SK-N-SH (cell line): ENCODE measurements at regions not wholly inside any gene's neighbourhood (a gene's known extent, or its start where the extent isn't known, plus 50 kb on each side); places are given as distances from the start of the nearest gene placed in this dataset.
"Not testable (repeated sequence)": the region's sequence is repeated elsewhere in the genome, so short reads cannot be mapped to it uniquely, and the experiment has no call there.

ENCODE experiments used
- CTCF ChIA-PET: fragments of 300-600, 350-600 bp; formaldehyde crosslinking; extraction: SDS; loops from one replicate; lab custom pipeline; 2021; lab: Yijun Ruan, JAX
- POLR2A ChIA-PET: fragments of 350-600 bp; sonication (Branson Sonifier 250); formaldehyde crosslinking; extraction: SDS; loops from one replicate; lab custom pipeline; 2020; ENCODE audit warnings: antibody characterized with exemption, inconsistent platforms; lab: Yijun Ruan, JAX
- DNase-seq: peaks from one replicate; pipeline ENCODE4 v3.0.0; 2012
- H2AFZ ChIP-seq: fragments of 200-600 bp; sonication (generic); 2 replicates; pipeline ENCODE4 v1.8.1; 2016; ENCODE audit warnings: antibody characterized with exemption, mild to moderate bottlenecking, low read depth
- H3F3A ChIP-seq: fragments of 200-600 bp; sonication (generic); replicated peaks from 2 replicates; pipeline ENCODE3; 2016; ENCODE audit warnings: antibody characterized with exemption, mild to moderate bottlenecking; ENCODE audit not compliant: insufficient read depth
- H3K27ac ChIP-seq, 2 experiments: fragments of 200-500 bp in 1 of 2; fragments of 200-600 bp in 1 of 2; sonication (Bioruptor generic) in 1 of 2; sonication (generic), shearing (Covaris generic) in 1 of 2; 2 replicates each; pipeline versions ENCODE4 v1.5.1 to v1.6.1; 2014 to 2016; ENCODE audit warnings: low read depth in 2 of 2, inconsistent platforms in 1 of 2, low read length in 1 of 2, mild to moderate bottlenecking in 1 of 2, mixed read lengths in 1 of 2
- H3K27me3 ChIP-seq: fragments of 200-600 bp; sonication (generic), shearing (Covaris generic); 2 replicates; pipeline ENCODE4 v1.6.1; 2016; ENCODE audit warnings: mixed run types; ENCODE audit not compliant: insufficient read depth
- H3K36me3 ChIP-seq, 2 experiments: fragments of 200-500 bp in 1 of 2; fragments of 200-600 bp in 1 of 2; sonication (Bioruptor generic) in 1 of 2; sonication (generic) in 1 of 2; replicated peaks in 1 of 2; 2 replicates each; pipeline versions ENCODE3 to v1.5.1; 2014 to 2016; ENCODE audit warnings: low read length in 1 of 2, mild to moderate bottlenecking in 1 of 2; ENCODE audit not compliant: insufficient read depth in 2 of 2, control insufficient read depth in 1 of 2
- H3K4me1 ChIP-seq, 2 experiments: fragments of 200-500 bp in 1 of 2; fragments of 200-600 bp in 1 of 2; sonication (Bioruptor generic) in 1 of 2; sonication (generic), shearing (Covaris generic) in 1 of 2; 2 replicates each; pipeline versions ENCODE4 v1.5.1 to v1.6.1; 2014 to 2016; ENCODE audit warnings: low read depth in 1 of 2, low read length in 1 of 2, mixed run types in 1 of 2; ENCODE audit not compliant: insufficient read depth in 2 of 2, control insufficient read depth in 1 of 2
- H3K4me2 ChIP-seq: fragments of 200-600 bp; sonication (generic), shearing (Covaris generic); 2 replicates; pipeline ENCODE4 v1.6.1; 2017; ENCODE audit warnings: mixed run types
- H3K4me3 ChIP-seq, 2 experiments: fragments of 200-500 bp in 1 of 2; fragments of 200-600 bp in 1 of 2; sonication (Bioruptor generic) in 1 of 2; sonication (generic), shearing (Covaris generic) in 1 of 2; 2 replicates each; pipeline versions ENCODE4 v1.5.1 to v1.8.1; 2014 to 2016; ENCODE audit warnings: low read depth in 2 of 2, inconsistent platforms in 1 of 2, low read length in 1 of 2, mild to moderate bottlenecking in 1 of 2, mixed read lengths in 1 of 2, moderate library complexity in 1 of 2
- H3K79me2 ChIP-seq: fragments of 200-600 bp; sonication (generic); 2 replicates; pipeline ENCODE4 v1.8.1; 2017; ENCODE audit warnings: mild to moderate bottlenecking; ENCODE audit not compliant: insufficient read depth
- H3K9ac ChIP-seq: fragments of 200-600 bp; sonication (generic); 2 replicates; pipeline ENCODE4 v1.6.1; 2017; ENCODE audit warnings: mixed run types
- H3K9me2 ChIP-seq: fragments of 200-600 bp; sonication (generic); 2 replicates; pipeline ENCODE4 v1.6.1; 2017; ENCODE audit warnings: mixed run types
- H3K9me3 ChIP-seq: fragments of 200-600 bp; sonication (generic); 2 replicates; pipeline ENCODE4 v1.6.1; 2017; ENCODE audit warnings: mixed run types, mild to moderate bottlenecking, moderate library complexity
- H4K20me1 ChIP-seq: fragments of 200-600 bp; sonication (generic); 2 replicates; pipeline ENCODE4 v1.6.1; 2017; ENCODE audit warnings: mild to moderate bottlenecking, mixed run types; ENCODE audit not compliant: insufficient read depth
- EZH2phosphoT487 ChIP-seq: fragments of 200-600 bp; sonication (generic); IDR thresholded peaks from 2 replicates; pipeline ENCODE4 v1.6.1; 2017; ENCODE audit warnings: low read depth, mixed run types, mild to moderate bottlenecking, antibody characterized with exemption, moderate library complexity, borderline replicate concordance
- FOSL2 ChIP-seq: IDR thresholded peaks from 2 replicates; pipeline ENCODE4 v1.4.0; 2012; ENCODE audit warnings: low read depth, mild to moderate bottlenecking, moderate library complexity, borderline replicate concordance
- FOXJ3 ChIP-seq: sonication (generic); formaldehyde crosslinking; IDR thresholded peaks from 2 replicates; pipeline ENCODE4 v1.5.1; 2020; ENCODE audit warnings: mild to moderate bottlenecking, missing genetic modification reagents
- FOXM1 ChIP-seq: IDR thresholded peaks from 2 replicates; pipeline ENCODE4 v1.4.0; 2012; ENCODE audit warnings: low read depth, mild to moderate bottlenecking
- GABPA ChIP-seq: IDR thresholded peaks from 2 replicates; pipeline ENCODE4 v1.4.0; 2012; ENCODE audit warnings: low read depth, mild to moderate bottlenecking
- GATA2 ChIP-seq: sonication (generic); formaldehyde crosslinking; IDR thresholded peaks from 2 replicates; pipeline ENCODE4 v1.5.0; 2020; ENCODE audit warnings: mild to moderate bottlenecking, missing genetic modification reagents
- MEF2A ChIP-seq: IDR thresholded peaks from 2 replicates; pipeline ENCODE4 v1.4.0; 2012; ENCODE audit warnings: low read depth, borderline replicate concordance
- RAD21 ChIP-seq: IDR thresholded peaks from 2 replicates; pipeline ENCODE4 v1.6.1; 2012; ENCODE audit warnings: mild to moderate bottlenecking, low read length
- REST ChIP-seq: IDR thresholded peaks from 2 replicates; pipeline ENCODE4 v1.6.1; 2012; ENCODE audit warnings: mild to moderate bottlenecking, low read depth, low read length, moderate library complexity
- TCF12 ChIP-seq: IDR thresholded peaks from 2 replicates; pipeline ENCODE4 v1.4.0; 2012
- TEAD4 ChIP-seq: IDR thresholded peaks from 2 replicates; pipeline ENCODE4 v1.4.0; 2012; ENCODE audit warnings: mild to moderate bottlenecking, borderline replicate concordance; ENCODE audit not compliant: insufficient read depth
- WGBS: methylation state at CpG from one replicate; pipeline ENCODE4 v1.1.6; 2017; ENCODE audit warnings: low lambda C conversion rate; 5-methylcytosine and 5-hydroxymethylcytosine counted together
- TF ChIP-seq, protein P1 (sequence below): IDR thresholded peaks from 2 replicates; pipeline ENCODE4 v1.4.0; 2012; ENCODE audit warnings: low read depth
- TF ChIP-seq, protein P2 (sequence below): fragments of 150-350 bp; IDR thresholded peaks from 2 replicates; pipeline ENCODE4 v1.6.1; 2016; ENCODE audit warnings: mild to moderate bottlenecking, low read depth, low read length
- TF ChIP-seq, protein P3 (sequence below): IDR thresholded peaks from 2 replicates; pipeline ENCODE4; 2012

DNA sequence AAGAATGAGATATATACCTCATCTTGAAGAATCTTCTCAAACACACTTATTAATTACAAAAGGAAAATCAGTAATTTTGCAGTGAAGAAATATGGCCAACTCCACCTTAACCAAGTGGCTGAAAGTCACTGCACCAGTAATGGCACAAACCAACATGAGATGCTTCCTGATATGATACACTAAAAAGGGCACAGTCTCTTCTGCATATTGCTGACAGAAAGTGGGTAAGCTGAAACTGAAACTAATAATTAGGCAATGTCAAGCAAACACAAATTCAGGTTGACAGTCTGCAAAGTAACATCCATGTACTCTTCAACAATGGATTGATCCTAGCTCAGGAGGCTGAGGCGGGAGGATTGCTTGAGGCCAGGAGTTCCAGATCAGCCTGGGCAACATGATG, 56.1 kb downstream of the ZNF22 start:
- CTCF ChIA-PET, DNase-seq, POLR2A ChIA-PET, H3K27me3 ChIP-seq, H2AFZ ChIP-seq, H3K9ac ChIP-seq, H3K79me2 ChIP-seq, H3K9me3 ChIP-seq, H3K27ac ChIP-seq, H3K4me2 ChIP-seq, H3F3A ChIP-seq, H3K9me2 ChIP-seq, H3K4me1 ChIP-seq, H4K20me1 ChIP-seq, H3K36me3 ChIP-seq, H3K4me3 ChIP-seq: not testable (repeated sequence)
- 0% methylated on average over 1 of the region's 1 CpG for WGBS

DNA sequence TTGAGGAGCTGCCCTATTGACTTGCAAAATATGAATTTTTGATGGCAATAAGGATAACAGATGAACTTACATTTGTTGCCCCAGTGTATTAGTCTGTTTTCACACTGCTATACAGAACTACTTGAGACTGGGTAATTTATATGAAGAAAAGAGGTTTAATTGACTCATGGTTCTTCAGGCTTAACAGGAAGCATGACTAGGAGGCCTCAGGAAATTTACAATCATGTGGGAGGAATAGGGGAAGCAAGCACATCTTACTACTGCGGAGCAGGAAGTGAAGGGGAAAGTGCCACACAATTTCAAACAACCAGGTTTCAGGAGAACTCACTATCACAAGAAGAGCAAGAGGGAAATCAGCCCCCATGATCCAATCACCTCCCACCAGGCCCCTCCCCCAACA, 57.9 kb downstream of the ZNF22 start:
- CTCF ChIA-PET: interaction anchor here (1.2 kb wide), 1 partner anchor 16 kb away, joined by 3 read pairs; no protein-coding TSS in a partner anchor
- H3K4me2 ChIP-seq: no peak overlapping the region
- H3K9me2 ChIP-seq: no peaks in the 10 kb centered on the region
- H2AFZ ChIP-seq: no peak overlapping the region
- no peak overlapping the region for H3K27ac ChIP-seq
- H3K79me2 ChIP-seq: no peaks in the 10 kb centered on the region
- H3K9ac ChIP-seq: no peak overlapping the region
- no peaks in the 10 kb centered on the region for H3K4me1 ChIP-seq
- no peak overlapping the region for H3K4me3 ChIP-seq
- no peaks in the 10 kb centered on the region for H3K36me3 ChIP-seq
- H3F3A ChIP-seq: no peaks in the 10 kb centered on the region
- peaks cover 6% of the 10 kb centered on the region; the same call in 1 of the 2 replicates for H3K27me3 ChIP-seq
- POLR2A ChIA-PET: no interaction called here
- no peak for DNase-seq
- H3K9me3 ChIP-seq: no peaks in the 10 kb centered on the region
- WGBS: 24% methylated on average over 1 of the region's 1 CpG
- H4K20me1 ChIP-seq: no peaks in the 10 kb centered on the region
- TF ChIP-seq RAD21 (no peak), GATA2 (CRISPR knock-in tag) (no peak), MEF2A (no peak), REST (no peak), GABPA (no peak), TCF12 (no peak), TEAD4 (no peak), FOXM1 (no peak), EZH2phosphoT487 (no peak), FOSL2 (no peak), FOXJ3 (CRISPR knock-in tag) (no peak)
- TF ChIP-seq, protein P1, sequence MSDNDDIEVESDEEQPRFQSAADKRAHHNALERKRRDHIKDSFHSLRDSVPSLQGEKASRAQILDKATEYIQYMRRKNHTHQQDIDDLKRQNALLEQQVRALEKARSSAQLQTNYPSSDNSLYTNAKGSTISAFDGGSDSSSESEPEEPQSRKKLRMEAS: no peak
- TF ChIP-seq, protein P2, sequence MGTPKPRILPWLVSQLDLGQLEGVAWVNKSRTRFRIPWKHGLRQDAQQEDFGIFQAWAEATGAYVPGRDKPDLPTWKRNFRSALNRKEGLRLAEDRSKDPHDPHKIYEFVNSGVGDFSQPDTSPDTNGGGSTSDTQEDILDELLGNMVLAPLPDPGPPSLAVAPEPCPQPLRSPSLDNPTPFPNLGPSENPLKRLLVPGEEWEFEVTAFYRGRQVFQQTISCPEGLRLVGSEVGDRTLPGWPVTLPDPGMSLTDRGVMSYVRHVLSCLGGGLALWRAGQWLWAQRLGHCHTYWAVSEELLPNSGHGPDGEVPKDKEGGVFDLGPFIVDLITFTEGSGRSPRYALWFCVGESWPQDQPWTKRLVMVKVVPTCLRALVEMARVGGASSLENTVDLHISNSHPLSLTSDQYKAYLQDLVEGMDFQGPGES: no peak
- TF ChIP-seq, protein P3, sequence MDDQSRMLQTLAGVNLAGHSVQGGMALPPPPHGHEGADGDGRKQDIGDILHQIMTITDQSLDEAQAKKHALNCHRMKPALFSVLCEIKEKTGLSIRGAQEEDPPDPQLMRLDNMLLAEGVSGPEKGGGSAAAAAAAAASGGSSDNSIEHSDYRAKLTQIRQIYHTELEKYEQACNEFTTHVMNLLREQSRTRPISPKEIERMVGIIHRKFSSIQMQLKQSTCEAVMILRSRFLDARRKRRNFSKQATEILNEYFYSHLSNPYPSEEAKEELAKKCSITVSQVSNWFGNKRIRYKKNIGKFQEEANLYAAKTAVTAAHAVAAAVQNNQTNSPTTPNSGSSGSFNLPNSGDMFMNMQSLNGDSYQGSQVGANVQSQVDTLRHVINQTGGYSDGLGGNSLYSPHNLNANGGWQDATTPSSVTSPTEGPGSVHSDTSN: no peak
- TF ChIP-seq, all 33 proteins: peak for 0
